ENCODE measurements at regions not wholly inside any gene's neighbourhood (a gene's known extent, or its start where the extent isn't known, plus 50 kb on each side); places are given as distances from the start of the nearest gene placed in this dataset.
"Not testable (repeated sequence)": the region's sequence is repeated elsewhere in the genome, so short reads cannot be mapped to it uniquely, and the experiment has no call there.

- TF ChIP-seq EZH2 (IDR thresholded peaks at IDR 0.05; ENCODE audit: low read depth); CTCF (conservative IDR thresholded peaks at IDR 0.05): not testable (repeated sequence)
Observed at GRCh38 chr5:143924979-143925325, 113.0 kb downstream of the HMHB1 start.

All from PC-9 (cell line).